Skin of body (tissue), 1 donor: ENCODE measurements at regions not wholly inside any gene's neighbourhood (a gene's known extent, or its start where the extent isn't known, plus 50 kb on each side); places are given as distances from the start of the nearest gene placed in this dataset.

Source experiments
- DNase-seq: peaks from one replicate; lab custom pipeline; 2025; lab: John Stamatoyannopoulos, UW

- peak; percentile 24 for DNase-seq
Measured at GRCh38 chr3:148615382-148615781, 82.3 kb upstream of the AGTR1 start.

DNA sequence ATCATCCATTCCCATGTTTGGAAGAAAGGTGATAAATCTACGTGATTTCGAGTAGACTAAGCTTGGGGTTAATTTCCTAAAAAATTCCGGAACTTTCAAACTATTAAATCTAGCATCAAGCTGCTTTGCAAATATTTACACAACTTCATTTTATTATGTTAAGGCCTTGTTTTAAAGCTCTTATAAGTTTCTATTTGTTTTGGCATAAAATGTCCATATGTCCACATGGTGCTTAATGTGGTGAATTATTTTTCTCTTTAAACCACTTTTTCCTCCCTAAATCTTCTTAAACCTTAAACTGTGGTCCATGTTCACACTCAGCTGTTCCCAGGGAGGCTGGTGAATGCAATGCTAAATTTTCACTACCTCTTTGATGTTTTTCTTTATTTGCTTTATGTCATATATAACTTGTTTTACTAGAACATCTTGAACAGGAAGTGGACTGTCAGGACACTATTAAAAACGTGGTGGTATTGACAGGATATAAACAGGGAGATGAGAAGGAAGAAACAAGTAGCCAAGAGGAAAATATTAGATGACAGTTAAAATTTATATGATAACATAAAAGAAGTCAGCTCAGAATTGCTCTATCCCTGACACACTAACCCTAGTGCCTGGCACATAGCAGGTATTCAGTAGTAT, 72.5 kb upstream of the AGTR1 start:
- no peak for DNase-seq

DNA sequence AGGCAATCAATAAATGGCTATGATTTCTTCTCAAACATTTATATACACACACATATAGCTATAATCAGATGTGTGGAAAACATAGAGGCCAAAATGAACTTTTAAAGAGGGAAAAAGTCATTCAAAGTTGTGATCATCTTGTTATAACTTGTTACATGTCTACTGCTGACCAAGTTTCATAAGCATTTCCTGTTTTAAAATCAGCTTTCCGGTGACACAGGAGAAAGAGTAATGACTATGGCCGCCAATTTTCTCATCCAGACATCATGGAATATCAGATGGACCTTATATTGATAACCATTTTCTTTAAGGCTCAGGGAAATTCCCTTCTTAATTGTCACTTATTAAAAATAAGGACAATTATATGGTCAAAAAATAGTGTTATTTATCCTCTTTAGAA, 71.7 kb upstream of the AGTR1 start:
- DNase-seq: no peak

GRCh38 chr3:148629006-148629405, 68.7 kb upstream of the AGTR1 start:
- DNase-seq: no peak

DNA sequence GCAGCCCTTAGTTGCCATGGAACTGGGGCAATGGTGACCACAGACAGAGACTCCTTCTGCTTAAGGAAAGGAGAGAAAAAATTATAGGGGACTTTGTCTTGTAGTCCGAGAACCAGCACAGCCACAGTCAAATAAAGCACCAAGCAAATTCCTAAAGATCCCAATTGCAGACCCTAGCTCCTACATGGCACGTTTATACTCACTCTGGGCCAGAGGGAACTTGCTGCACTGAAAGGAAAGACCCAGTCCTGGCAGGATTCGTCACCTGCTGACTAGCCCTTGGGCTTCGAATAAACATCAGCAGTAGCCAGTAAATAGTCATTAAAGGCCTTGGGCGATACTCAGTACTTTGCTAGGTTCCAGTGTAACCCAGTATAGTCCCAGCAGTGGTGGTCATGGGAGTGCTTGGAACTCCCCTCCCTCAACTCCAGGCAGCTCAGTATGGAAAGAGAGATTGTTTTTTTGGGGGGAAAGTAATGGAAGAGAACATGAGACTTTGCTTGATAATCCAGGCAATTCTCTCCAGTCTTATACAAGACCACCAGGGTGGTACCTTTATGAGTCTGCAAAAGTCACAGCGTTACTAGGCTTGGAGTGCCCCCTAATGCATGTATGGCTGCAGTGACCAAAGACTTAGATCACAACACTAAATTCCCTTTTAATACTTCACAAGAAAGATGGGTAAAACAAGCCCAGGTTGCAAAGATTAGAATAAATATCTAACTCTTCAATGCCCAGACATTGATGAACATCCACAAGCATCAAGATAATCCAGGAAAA, 66.4 kb upstream of the AGTR1 start:
- DNase-seq: no peak

GRCh38 chr3:148641722-148642121, 56.0 kb upstream of the AGTR1 start:
- no peak for DNase-seq

DNA sequence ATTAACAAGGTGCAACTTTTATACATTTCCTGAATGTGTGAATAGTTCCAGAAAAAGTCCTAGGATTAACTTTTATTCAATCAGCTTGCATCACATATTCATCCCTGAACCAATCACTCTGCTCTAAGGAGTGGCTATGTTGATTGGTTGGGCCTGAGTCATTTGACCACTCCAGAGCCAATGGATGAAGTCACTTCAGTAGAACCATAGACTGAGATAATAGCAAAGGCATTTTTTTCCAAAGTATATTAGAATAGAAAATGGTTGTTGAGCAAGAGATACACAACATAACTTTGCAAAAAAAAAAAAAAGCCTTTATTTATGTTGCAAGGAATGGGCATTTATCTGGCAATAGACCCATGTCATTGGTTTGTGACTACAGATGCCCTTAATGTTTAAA, 55.5 kb upstream of the AGTR1 start:
- DNase-seq: no peak

DNA sequence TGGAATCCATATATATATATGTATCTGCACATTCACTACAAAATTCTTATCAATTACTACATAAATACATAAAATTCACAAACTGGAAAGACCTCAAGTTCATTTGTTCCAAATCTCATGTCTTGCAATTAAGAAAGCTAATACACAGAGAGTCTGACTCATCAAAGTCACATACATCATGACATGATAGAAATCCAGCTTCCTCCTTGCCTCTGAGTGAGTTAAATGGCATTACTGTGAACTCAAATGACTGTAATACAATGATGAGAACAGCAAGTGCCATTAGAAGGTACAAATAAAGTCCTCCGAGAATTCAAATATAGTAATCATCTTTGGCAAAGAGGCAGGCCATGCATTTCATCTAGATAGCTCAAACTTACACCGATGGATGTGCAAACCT, 55.1 kb upstream of the AGTR1 start:
- DNase-seq: no peak

DNA sequence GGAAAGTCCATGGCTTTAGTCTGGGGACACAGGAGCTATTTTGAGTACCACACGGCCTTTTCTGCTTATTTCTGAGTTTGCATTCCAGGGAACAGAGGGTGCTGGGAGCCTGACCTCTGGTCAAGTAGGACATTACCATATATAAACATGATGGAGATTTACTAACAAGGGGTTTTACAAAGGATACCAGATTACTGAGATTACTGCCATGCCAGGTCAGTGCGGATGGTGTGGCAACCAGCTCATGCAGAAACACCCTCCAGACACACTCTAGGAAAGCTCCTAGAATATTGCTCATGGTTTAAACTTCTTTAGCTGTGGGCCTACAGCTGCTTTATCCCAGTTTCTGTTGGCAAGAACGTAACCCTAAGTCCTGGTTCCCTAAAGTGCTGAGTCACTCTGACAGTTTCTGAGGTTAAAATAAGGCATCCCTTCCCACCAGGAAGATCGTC, 54.3 kb upstream of the AGTR1 start:
- DNase-seq: no peak

DNA sequence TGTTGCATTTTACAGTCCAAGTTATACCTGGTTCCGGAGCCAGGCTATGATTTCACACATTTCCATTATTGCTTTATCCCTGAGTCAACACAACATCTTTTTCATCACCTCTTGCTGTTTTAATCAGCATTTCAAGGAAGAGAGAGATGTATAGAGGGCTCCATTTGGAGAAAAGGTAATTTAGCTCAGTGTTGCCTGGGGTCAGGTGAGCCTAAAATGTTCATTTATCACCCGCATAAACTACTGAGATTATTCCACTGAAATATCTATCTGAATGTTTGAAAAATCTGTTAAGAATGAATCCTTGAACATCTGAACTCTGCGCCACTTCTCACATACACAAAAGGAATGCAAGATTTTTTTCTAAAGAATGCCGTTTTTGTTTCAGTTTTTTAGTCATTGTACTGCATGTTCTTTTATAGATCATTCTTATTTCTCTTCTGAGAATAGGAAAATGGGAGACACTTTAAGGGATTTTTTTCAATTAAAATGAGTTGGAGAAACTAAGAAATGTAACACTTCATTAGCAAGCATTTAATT, 51.5 kb upstream of the AGTR1 start:
- no peak for DNase-seq
